Fibroblast of skin of right quadriceps (primary cell): ENCODE measurements at regions not wholly inside any gene's neighbourhood (a gene's known extent, or its start where the extent isn't known, plus 50 kb on each side); places are given as distances from the start of the nearest gene placed in this dataset.
A peak's percentile ranks its signal among the peaks of the same experiment; 100 is the strongest.

Experiments used
- DNase-seq: peaks from one replicate; pipeline ENCODE4 v3.0.0-alpha.2; 2013

- peak; percentile 27 for DNase-seq
Observed at GRCh38 chr3:150150633-150151032, 179.9 kb upstream of the PFN2 start.

- peak; percentile 90 for DNase-seq
Observed at GRCh38 chr3:150149651-150150051, 179.0 kb upstream of the PFN2 start.

GRCh38 chr3:150148227-150148626, 177.5 kb upstream of the PFN2 start:
- no peak for DNase-seq

GRCh38 chr3:150147776-150148175, 177.1 kb upstream of the PFN2 start:
- DNase-seq: peak; percentile 49

- DNase-seq: peak; percentile 92
Observed at GRCh38 chr3:150146991-150147761, 176.5 kb upstream of the PFN2 start.

GRCh38 chr3:150145659-150146058, 175.0 kb upstream of the PFN2 start:
- DNase-seq: peak; percentile 54

- no peak for DNase-seq
Observed at GRCh38 chr3:150144191-150144708, 173.6 kb upstream of the PFN2 start.

- DNase-seq: peak; percentile 22
Observed at GRCh38 chr3:150142936-150143335, 172.2 kb upstream of the PFN2 start.

- no peak for DNase-seq
Observed at GRCh38 chr3:150141790-150142326, 171.2 kb upstream of the PFN2 start.

GRCh38 chr3:150140614-150141321, 170.1 kb upstream of the PFN2 start:
- no peak for DNase-seq

GRCh38 chr3:150138824-150139223, 168.1 kb upstream of the PFN2 start:
- no peak for DNase-seq

- DNase-seq: no peak
Observed at GRCh38 chr3:150136242-150136641, 165.5 kb upstream of the PFN2 start.

- DNase-seq: peak; percentile 73
Observed at GRCh38 chr3:150135287-150135721, 164.6 kb upstream of the PFN2 start.

- peak; percentile 64 for DNase-seq
Observed at GRCh38 chr3:150133293-150133692, 162.6 kb upstream of the PFN2 start.

GRCh38 chr3:150132101-150132749, 161.5 kb upstream of the PFN2 start:
- DNase-seq: peak; percentile 30

- DNase-seq: no peak
Observed at GRCh38 chr3:150131663-150132062, 161.0 kb upstream of the PFN2 start.

GRCh38 chr3:150130404-150131100, 159.9 kb upstream of the PFN2 start:
- DNase-seq: no peak

- DNase-seq: no peak
Observed at GRCh38 chr3:150129166-150129565, 158.5 kb upstream of the PFN2 start.

GRCh38 chr3:150128126-150128525, 157.4 kb upstream of the PFN2 start:
- no peak for DNase-seq

GRCh38 chr3:150127011-150127490, 156.4 kb upstream of the PFN2 start:
- no peak for DNase-seq

GRCh38 chr3:150124142-150124541, 153.4 kb upstream of the PFN2 start:
- DNase-seq: no peak

- peak; percentile 59 for DNase-seq
Observed at GRCh38 chr3:150123249-150123648, 152.6 kb upstream of the PFN2 start.
